Mucosa of descending colon (tissue), 3 donors: ENCODE measurements at regions not wholly inside any gene's neighbourhood (a gene's known extent, or its start where the extent isn't known, plus 50 kb on each side); places are given as distances from the start of the nearest gene placed in this dataset.
A peak's percentile ranks its signal among the peaks of the same experiment; 100 is the strongest.

ENCODE experiments used
- ATAC-seq: fragments of 200-7000 bp; cut with Tn5 transposase; one replicate; pipeline ENCODE4 v1.9.1; 2020; ENCODE audit warnings: mild to moderate bottlenecking, moderate library complexity
- DNase-seq, 3 donors: peaks; one replicate each; pipeline ENCODE4 v3.0.0-alpha.2; 2020
- H3K36me3 ChIP-seq: fragments of 200-600 bp; one replicate; pipeline ENCODE4 v1.8.0; 2021; ENCODE audit warnings: low read depth, mild to moderate bottlenecking
- H3K4me1 ChIP-seq: fragments of 200-600 bp; one replicate; pipeline ENCODE4 v1.8.0; 2021; ENCODE audit warnings: low read depth, mild to moderate bottlenecking
- H3K4me3 ChIP-seq: fragments of 200-600 bp; one replicate; pipeline ENCODE4 v1.8.0; 2021; ENCODE audit warnings: mild to moderate bottlenecking
- H3K9me3 ChIP-seq: fragments of 200-600 bp; one replicate; pipeline ENCODE4 v1.8.0; 2021; ENCODE audit warnings: mild to moderate bottlenecking
- CTCF ChIP-seq: fragments of 200-600 bp; IDR thresholded peaks from one replicate; pipeline ENCODE4 v1.8.0; 2022; ENCODE audit warnings: antibody characterized with exemption, mild to moderate bottlenecking
- intact Hi-C, 2 donors: fragments of 100-400 bp; cut with DNase I in 1 of 2; cut with micrococcal nuclease in 1 of 2; formaldehyde crosslinking; loops; one replicate each; pipeline versions ENCODE4 v1.11.0 to v1.11.1; 2022; cut with DNase I, micrococcal nuclease
- donor health status: DM: no; HTN: no; CAD: no; lungs with moderate emphysema.
- donor health status: DM: no; HTN: no; CAD: no.
- donor health status: DM: no; HTN: yes; CAD: no.

GRCh38 chr6:128738112-128738511 is 144.8 kb upstream of the LAMA2 start:
- no peak for TF ChIP-seq CTCF
- DNase-seq (peak in 1 of 3 donors; percentile 23), ATAC-seq (peak; percentile 96)
- Histone ChIP-seq H3K36me3 (no peaks in the 10 kb centered on the region), H3K9me3 (no peaks in the 10 kb centered on the region), H3K4me1 (no peaks in the 10 kb centered on the region), H3K4me3 (no peak overlapping the region)
- intact Hi-C loops, result no loop called here

- TF ChIP-seq CTCF, result no peak
- DNase-seq (no peak), ATAC-seq (no peak)
- Histone ChIP-seq H3K36me3 (no peaks in the 10 kb centered on the region), H3K4me3 (no peak overlapping the region), H3K4me1 (no peaks in the 10 kb centered on the region), H3K9me3 (no peaks in the 10 kb centered on the region)
- intact Hi-C loops, result no loop called here
Measured at GRCh38 chr6:128736780-128737179, 146.2 kb upstream of the LAMA2 start.

GRCh38 chr6:128731249-128732165 is 151.4 kb upstream of the LAMA2 start:
- no peaks in the 10 kb centered on the region for H3K4me1 ChIP-seq
- no peaks in the 10 kb centered on the region for H3K36me3 ChIP-seq
- intact Hi-C loops, result no loop called here
- peak; percentile 51 for ATAC-seq
- TF ChIP-seq CTCF, result no peak
- no peak overlapping the region for H3K4me3 ChIP-seq
- peak in 1 of 3 donors; percentile 24 for DNase-seq
- no peaks in the 10 kb centered on the region for H3K9me3 ChIP-seq

GRCh38 chr6:128727500-128727899 is 155.4 kb upstream of the LAMA2 start:
- TF ChIP-seq CTCF, result no peak
- Histone ChIP-seq H3K9me3 (no peaks in the 10 kb centered on the region), H3K4me3 (no peak overlapping the region), H3K36me3 (no peaks in the 10 kb centered on the region), H3K4me1 (no peaks in the 10 kb centered on the region)
- DNase-seq, result no peak
- intact Hi-C loops, result loop anchor here in 1 of 2 donors (5.0 kb wide), 1 partner anchor 525 kb away; no protein-coding TSS in a partner anchor
- ATAC-seq, result no peak

GRCh38 chr6:128725271-128726233 is 157.4 kb upstream of the LAMA2 start:
- no peak overlapping the region for H3K4me3 ChIP-seq
- intact Hi-C loops, result loop anchor here in 1 of 2 donors (5.0 kb wide), 1 partner anchor 527 kb away; no protein-coding TSS in a partner anchor
- no peaks in the 10 kb centered on the region for H3K9me3 ChIP-seq
- H3K4me1 ChIP-seq, result no peaks in the 10 kb centered on the region
- no peak for ATAC-seq
- no peak for TF ChIP-seq CTCF
- no peaks in the 10 kb centered on the region for H3K36me3 ChIP-seq
- peak in 1 of 3 donors; percentile 63 for DNase-seq
